ENCODE measurements at regions not wholly inside any gene's neighbourhood (a gene's known extent, or its start where the extent isn't known, plus 50 kb on each side); places are given as distances from the start of the nearest gene placed in this dataset.

GRCh38 chr2:14550658-14551057 is 81.9 kb upstream of the LRATD1 start:
- TF ChIP-seq, protein P1, sequence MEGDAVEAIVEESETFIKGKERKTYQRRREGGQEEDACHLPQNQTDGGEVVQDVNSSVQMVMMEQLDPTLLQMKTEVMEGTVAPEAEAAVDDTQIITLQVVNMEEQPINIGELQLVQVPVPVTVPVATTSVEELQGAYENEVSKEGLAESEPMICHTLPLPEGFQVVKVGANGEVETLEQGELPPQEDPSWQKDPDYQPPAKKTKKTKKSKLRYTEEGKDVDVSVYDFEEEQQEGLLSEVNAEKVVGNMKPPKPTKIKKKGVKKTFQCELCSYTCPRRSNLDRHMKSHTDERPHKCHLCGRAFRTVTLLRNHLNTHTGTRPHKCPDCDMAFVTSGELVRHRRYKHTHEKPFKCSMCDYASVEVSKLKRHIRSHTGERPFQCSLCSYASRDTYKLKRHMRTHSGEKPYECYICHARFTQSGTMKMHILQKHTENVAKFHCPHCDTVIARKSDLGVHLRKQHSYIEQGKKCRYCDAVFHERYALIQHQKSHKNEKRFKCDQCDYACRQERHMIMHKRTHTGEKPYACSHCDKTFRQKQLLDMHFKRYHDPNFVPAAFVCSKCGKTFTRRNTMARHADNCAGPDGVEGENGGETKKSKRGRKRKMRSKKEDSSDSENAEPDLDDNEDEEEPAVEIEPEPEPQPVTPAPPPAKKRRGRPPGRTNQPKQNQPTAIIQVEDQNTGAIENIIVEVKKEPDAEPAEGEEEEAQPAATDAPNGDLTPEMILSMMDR (IDR thresholded peaks at IDR 0.05; ENCODE audit: borderline replicate concordance), result no peak
- Histone ChIP-seq H3K9me3 (replicated peaks) (no peaks in the 10 kb centered on the region), H3K27me3 (ENCODE audit: low read depth) (peaks cover 3% of the 10 kb centered on the region), H3K27ac (replicated peaks) (no peak overlapping the region), H3K4me1 (peaks cover 8% of the 10 kb centered on the region), H3K36me3 (no peaks in the 10 kb centered on the region), H3K4me3 (no peak overlapping the region)
- intact Hi-C loops (cut with micrococcal nuclease), result no loop called here
- no peak for DNase-seq

GRCh38 chr2:14551069-14551468 is 81.4 kb upstream of the LRATD1 start:
- Histone ChIP-seq H3K4me3 (no peak overlapping the region), H3K4me1 (peaks cover 8% of the 10 kb centered on the region), H3K9me3 (replicated peaks) (no peaks in the 10 kb centered on the region), H3K27ac (replicated peaks) (no peak overlapping the region), H3K36me3 (no peaks in the 10 kb centered on the region), H3K27me3 (ENCODE audit: low read depth) (peaks cover 3% of the 10 kb centered on the region)
- no peak for DNase-seq
- intact Hi-C loops (cut with micrococcal nuclease), result no loop called here
- TF ChIP-seq, protein P1 (IDR thresholded peaks at IDR 0.05; ENCODE audit: borderline replicate concordance), result no peak

DNA sequence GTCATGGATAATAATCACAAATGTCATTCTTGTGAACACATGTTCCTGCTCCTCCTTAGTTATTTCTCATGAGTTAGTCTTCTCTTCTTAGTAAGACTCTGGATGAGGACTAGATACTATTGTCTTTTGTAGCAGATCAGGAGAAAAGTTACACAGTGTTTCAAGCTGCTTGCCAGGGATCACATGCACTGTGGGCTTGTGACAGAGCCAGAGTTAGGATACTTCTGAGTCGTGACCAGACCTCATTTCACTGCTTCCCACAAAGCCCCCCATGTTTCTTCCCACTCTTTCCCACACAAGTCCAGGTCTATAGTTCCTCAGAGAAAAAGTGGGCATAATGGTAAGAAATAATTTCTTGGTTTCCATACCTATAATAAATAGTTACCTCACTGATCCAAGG is 80.2 kb upstream of the LRATD1 start:
- Histone ChIP-seq H3K9me3 (replicated peaks) (no peaks in the 10 kb centered on the region), H3K27me3 (ENCODE audit: low read depth) (peaks cover 3% of the 10 kb centered on the region), H3K36me3 (no peaks in the 10 kb centered on the region), H3K27ac (replicated peaks) (no peak overlapping the region), H3K4me1 (peaks cover 8% of the 10 kb centered on the region), H3K4me3 (no peak overlapping the region)
- no peak for DNase-seq
- intact Hi-C loops (cut with micrococcal nuclease), result no loop called here
- TF ChIP-seq, protein P1 (IDR thresholded peaks at IDR 0.05; ENCODE audit: borderline replicate concordance), result no peak

DNA sequence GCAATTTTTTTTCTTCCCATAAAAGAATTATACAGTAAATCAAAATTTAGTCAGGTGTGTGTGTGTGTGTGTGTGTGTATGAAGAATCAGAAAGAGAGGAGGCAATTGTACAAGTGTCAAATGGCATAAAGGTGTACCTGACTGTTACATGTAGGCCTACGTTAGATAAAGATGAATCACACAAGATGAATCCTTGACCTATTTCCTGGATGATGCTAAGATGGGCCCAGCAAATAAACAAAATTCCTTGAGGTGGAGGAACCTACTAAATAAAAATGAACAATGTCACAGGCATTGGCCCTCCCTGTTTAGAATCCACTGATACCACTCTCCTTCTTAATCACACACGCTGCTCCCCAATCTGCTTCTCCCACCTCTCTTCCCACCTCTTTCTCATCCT is 79.7 kb upstream of the LRATD1 start:
- H3K27ac ChIP-seq (replicated peaks), result no peak overlapping the region
- H3K4me3 ChIP-seq, result no peak overlapping the region
- intact Hi-C loops (cut with micrococcal nuclease), result no loop called here
- no peaks in the 10 kb centered on the region for H3K9me3 ChIP-seq (replicated peaks)
- H3K36me3 ChIP-seq, result no peaks in the 10 kb centered on the region
- peaks cover 8% of the 10 kb centered on the region for H3K4me1 ChIP-seq
- peaks cover 3% of the 10 kb centered on the region for H3K27me3 ChIP-seq (ENCODE audit: low read depth)
- TF ChIP-seq, protein P1 (IDR thresholded peaks at IDR 0.05; ENCODE audit: borderline replicate concordance), result no peak
- no peak for DNase-seq

DNA sequence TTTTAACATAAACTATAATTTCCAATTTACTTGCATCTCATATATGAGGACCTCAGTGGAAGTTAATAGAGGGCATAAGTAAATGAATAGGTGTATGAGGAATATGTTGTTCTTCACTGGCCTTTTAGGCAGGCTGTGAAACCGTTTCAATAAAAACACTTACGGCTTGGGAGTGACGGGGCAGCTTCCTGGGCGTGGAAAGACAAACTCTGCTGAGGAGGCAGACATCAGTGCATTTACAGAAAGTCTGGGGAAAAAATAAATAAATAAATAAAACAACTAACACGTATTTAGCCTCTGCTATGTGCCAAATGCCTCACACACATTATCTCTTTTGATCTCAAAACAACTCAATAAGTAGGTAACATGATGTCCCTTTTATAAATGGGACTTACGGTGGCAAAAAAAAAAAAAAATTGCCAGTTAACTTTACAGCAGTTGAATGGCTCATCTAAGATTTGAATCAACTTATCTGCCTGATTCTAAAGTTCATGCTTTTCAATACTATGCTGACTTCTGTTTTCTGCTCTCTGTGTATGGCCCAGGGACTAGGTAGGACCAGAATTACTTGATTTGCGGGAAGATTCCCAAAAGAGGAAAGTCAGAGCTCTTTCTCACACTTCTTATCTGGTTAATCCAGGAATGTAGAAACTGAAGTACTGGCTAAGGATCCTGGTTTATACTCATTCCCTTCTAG is 77.5 kb upstream of the LRATD1 start:
- TF ChIP-seq, protein P1 (IDR thresholded peaks at IDR 0.05; ENCODE audit: borderline replicate concordance), result no peak
- Histone ChIP-seq H3K27ac (replicated peaks) (no peak overlapping the region), H3K4me3 (no peak overlapping the region), H3K9me3 (replicated peaks) (no peaks in the 10 kb centered on the region), H3K27me3 (ENCODE audit: low read depth) (peaks cover 3% of the 10 kb centered on the region), H3K36me3 (no peaks in the 10 kb centered on the region), H3K4me1 (peaks cover 7% of the 10 kb centered on the region)
- intact Hi-C loops (cut with micrococcal nuclease), result no loop called here
- no peak for DNase-seq

Data from left ventricle myocardium inferior (tissue), 1 donor.